Ecto neural progenitor cell (in vitro differentiated cells): ENCODE measurements at regions not wholly inside any gene's neighbourhood (a gene's known extent, or its start where the extent isn't known, plus 50 kb on each side); places are given as distances from the start of the nearest gene placed in this dataset.

Experiments used
- DNase-seq: peaks from one replicate; pipeline ENCODE4 v3.0.0-alpha.2; 2018; ENCODE audit warnings: low spot score

DNA sequence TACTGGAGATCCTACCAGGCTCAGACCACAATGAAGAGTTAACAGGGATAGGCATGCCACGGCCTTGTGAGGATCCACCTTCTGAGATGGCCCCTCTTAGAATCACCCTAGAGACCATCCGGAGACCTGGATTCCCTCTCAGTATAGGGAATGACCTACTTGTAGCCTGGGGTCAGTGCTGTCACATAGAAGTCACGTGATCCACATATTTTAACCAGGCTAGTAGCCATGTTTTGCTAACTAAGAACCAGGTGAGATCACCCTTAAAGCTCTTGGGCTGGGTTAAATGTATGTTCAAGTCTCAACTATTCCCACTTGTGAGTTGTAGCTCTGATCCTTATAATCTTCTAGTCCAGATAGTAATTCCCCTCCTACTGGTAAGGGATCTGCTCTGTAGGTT, 215.4 kb downstream of the CCNG2 start:
- no peak for DNase-seq

DNA sequence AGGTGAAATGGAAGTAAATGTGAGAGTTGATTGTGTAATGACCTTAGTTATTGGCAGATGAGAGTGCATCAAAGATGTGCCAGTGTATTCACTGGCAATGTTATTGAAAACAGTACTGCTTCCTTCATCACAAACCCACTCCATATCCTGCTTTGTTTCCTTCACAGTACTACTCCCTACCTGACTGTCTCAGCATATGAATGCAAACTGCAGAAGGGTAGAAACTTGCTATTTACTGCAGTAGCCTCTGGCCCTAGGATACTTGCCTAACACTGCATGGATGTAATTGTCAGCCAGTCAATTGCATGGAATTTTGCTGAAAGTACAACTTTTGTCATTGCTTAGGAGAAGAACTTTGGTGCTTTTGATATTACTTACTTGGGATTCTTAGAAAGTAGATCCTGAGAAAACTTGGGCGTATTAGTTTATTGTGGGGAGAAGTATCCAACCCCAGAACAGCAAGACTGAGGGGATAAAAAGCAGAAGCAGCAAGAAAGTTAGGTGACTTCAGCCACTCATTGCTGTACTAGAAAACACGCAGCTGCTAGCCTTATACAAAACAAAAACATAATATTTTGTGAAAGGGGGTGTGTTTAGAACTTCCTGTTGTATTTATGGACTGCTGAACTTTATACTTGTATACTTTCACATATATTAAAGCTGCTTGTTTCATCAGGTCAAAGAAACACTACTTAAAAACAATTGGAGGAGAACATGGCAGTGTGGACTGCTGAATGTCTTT, 219.0 kb downstream of the CCNG2 start:
- DNase-seq: no peak

DNA sequence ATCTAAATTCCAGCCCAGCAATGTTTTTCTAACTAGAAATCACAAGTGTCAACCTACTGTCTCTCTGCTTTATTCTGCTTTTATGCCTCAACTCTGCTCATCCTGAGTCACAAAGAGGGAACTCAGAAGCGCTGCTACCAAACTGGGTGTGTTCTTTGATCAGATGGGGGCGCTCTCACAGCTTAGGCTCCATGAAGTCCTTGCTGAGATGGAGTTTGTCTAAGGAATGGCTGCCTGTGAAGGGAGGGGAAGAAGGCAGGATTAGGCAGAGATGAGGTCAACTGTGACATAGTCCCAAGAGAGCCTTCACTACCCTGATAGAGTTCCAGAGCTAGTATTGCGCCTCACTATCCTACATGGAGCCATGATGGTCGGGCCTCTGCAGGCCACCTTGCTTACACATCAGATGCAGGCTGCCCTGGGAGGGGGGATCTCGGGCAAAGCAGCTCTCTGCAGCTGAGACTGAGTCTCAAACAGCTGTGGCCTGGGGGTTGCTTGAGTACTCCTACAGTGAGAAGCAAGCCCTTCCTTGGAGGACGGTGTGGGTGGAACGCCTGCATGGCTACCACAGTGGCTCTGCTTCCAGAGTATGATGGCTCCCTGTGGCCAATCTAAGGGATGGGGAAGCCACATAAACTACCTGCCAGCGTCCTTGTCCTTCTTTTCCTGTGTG, 219.9 kb downstream of the CCNG2 start:
- DNase-seq: no peak

DNA sequence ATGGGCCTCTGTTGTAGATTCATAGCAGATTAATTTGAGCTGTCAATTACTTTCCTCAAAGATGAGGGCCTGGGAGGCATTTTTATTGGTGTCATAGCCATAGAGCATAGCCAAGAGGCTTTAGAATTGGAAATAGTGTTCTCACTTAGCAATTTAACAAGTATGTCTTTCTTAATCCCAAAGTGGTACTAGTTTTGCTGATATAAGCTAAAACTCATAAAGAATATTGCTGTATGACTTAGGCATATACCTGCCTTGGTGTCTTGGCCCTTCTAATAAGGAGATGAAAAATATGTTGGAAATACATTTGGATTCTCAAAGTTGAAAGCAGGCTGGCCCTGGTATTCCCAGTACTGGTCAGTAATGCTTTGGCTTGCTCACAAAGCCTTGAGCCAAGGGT, 221.5 kb upstream of the CXCL13 start:
- DNase-seq: no peak

DNA sequence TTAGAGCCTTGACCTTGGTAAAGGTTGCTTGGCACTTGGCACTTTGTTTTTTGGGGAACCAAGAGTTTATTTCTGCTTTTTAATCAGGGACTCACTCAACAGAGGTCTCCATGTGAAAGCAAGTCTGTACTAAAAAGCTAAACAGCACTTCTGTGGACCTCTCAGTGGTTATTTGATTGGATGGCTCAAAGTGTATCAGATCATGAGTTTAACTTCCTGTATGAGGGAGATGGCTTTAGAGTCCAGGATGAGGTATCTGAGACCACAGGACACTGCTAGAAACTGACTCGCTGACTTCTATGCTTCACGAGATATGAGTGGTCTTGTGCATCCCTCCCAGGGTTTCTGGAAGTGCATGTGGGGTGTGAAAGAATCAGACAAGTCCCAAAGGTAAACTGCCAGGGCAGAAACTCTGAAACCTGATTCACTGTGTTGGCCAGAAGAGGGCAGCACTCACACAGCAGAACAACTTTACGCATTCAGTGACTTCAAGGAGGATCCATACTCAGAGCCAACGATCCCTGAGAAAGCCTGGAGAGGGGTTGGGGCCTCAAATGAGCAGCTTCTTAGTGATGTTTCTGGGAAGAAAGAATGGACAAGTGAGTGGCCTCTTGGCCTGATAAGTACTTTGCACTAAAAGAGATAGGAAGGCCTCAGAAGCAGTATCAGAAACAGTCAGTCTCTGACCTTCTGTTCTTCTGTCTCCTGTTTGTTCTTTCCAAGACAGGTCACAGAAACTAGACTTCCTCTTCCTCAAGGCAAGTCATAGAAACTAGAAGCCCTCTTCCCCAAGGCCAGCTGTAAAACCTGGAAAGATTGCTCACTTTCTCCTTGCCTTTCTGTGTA, 220.3 kb upstream of the CXCL13 start:
- peak; percentile 75 for DNase-seq

DNA sequence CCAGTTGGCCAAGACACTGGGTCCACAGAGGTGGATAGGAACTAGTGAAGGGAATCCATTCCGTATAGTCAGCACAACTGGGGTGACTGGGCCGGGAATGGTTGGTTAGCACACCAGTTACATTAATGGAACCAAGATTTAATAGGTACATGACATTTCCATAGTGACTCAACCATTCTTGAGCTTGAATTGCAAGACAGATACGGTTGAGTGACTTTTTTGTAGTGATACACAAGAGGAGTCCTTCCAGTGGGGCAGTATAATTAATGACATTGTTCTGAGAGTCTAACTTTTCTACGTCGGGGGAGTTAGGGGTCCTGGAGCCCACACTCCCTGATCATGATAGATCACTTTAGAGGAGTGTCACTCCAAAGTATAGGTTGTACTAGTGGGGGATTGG, 211.6 kb upstream of the CXCL13 start:
- DNase-seq: no peak

DNA sequence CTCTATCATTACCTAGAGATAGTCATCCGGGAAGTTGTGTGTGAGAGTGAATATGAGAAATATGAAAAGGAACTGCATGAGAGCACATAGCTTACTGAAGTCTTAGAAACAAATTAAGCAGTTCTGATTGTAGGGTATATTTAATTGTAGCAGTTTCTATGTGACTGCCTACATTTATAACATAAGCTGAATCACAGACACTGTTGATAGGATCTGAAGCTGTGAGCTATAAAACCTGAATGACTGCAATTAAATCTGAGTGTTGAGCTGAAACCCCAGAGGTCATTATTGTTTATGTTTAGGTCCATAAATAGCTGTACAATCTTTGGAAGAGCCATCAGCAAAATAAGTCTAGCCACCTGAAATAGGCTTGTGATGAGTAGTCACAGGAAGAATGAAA, 210.1 kb upstream of the CXCL13 start:
- DNase-seq: no peak

DNA sequence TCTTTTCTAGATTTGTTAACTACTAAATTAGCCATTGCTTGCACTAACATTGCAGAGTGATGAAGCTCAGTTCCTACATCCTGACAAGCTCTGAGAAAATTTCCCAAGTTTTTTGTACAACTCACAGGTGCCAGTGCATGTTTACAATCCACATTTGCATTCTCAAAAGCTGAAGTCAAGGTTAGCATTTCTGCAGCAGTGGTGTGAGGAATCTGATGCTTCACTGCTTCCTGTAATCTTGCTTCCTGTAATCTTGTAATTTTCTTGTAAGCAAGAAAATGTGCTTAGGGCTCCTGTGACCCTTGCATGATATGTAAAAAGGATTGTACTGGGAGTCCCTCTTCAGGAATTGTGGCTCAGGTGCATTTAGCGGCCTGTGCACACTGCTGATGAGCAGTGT, 207.4 kb upstream of the CXCL13 start:
- DNase-seq: no peak

DNA sequence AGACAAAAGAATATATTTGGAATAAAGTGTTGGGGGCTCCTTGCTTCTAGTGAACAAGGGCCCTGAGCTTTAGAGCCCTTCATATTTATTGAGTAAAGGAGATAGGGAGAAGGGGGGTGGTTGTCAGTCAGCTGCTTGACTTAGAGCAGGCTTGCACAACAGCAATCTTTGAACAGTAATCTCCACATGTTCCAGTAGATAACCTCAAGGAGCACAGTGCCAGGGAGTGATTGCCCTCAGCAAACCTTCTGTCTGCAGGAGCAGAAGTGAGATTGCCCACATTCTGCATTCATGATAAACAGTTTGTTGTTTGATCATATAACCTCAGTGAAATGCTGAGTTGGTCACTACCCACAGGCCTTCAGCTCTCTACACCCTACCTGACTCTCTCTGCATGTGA, 205.8 kb upstream of the CXCL13 start:
- DNase-seq: no peak

DNA sequence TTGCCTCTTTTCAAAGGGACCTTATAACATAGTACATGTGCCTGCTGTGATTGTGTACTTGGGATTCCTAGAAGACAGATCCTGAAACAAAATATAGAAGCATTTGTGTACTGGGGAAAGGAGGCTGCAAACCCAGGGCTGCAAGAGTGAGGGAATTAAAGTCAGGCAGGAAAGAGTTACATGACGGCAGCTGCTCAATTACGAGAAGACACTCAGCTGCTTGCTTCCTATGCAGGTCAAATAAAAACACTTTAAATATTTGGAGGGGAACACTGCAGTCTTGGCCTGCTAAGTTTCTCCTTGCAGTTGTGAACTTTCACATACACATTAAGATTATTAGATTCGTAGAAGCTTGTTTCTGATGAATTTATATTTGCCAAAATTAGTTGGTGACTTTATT, 191.9 kb upstream of the CXCL13 start:
- no peak for DNase-seq

DNA sequence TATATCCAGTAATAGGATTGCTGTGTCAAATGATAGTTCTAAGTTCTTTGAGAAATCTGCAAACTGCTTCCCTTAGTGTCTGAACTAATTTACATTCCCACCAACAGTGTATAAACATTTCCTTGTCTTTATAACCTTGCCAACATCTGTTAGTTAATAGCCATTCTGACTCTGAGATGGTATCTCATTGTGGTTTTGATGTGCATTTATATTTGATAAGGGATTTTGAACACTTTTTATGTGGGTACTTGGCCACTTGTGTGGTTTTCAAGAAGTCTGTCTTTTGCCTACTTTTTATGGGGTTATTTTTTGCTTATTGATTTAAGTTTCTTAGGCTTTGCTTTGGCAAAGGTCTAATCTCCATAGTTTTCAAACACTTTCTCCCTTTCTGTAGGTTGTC, 189.9 kb upstream of the CXCL13 start:
- DNase-seq: no peak

DNA sequence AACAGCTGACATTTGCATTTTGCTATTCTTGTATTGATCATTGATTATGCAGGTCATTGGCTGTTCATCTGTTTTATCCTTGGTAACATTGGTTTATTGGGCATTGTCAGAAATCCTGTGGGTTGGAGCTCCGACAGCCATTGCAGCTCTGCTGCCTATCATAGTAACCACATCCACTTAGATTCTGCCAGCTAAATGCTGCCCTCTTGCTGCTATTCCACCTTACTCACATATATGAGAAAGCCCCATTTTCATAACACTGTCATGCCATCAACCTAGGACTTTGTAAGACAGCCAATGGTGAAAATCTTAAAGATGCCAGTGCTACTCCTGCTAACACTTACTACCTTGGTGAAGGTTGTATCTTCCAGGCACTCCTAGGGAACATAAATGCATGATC, 187.3 kb upstream of the CXCL13 start:
- no peak for DNase-seq

DNA sequence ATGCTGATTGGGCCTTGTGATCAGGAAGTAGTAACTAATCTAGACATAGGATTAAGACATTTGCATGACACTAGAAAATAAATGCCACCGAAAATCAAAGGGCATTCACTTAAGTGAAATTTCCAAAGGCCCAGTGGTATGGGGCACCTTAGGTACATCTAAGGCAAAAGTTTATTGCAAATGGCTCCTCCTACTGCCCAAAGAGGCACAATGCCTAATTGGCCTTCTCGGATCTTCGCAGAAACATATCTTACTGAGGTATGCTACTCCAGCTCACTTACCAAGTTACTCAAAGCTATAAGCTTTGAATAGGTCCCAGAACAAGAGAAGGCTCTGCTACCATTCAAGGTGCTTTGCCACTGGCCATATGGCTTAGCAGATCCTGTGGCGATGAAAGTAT, 174.8 kb upstream of the CXCL13 start:
- no peak for DNase-seq

DNA sequence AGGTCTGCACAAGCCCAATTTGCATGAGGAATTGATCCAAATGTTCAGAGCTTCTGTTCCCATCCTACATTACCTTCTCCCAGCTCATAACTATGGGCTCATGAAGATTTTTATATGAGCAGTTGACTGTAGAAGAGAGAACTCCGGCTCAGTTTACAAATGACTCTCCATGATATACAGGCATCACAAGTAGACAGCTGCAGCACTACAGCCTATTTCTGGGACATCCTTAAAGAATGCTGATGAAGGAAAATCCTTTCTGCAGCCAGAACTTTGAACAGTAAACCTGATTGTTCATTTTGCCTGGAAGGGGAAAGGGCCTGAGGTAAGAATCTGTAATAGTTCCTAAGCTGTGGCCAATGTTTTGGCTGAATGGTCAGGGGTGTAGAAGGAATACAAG, 174.1 kb upstream of the CXCL13 start:
- DNase-seq: no peak

DNA sequence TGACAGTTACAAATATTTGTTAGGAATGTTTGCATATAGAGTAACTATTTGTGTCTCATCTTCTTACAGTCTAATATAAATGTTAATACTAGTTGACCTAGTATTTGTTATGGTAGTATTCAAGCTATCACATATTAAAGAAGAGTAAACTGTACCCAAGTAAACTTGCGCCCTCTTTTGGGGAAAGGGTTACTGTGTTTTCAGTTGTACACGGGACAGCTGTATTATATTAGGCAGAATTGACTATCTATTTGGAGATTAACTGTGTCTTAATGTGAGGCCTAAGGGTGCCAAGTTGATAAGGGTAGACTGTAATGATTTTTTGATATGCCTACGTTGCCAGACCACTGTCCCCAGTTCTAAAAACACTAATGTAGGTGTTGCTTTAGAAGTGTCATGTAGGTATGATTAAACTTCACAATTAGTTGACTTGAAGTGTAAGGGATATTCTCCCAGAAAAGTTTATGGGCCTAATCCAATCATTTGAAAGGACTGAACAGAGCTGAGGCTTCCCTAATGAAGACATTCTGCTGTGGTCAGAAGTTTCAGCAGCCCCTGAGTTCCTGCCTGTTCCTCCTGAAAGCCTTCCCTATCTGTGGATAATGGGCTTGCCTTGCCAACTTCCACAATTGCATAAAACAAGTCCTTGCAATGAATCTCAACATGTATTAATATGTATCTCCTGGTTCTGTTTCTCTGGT, 172.8 kb upstream of the CXCL13 start:
- DNase-seq: no peak

DNA sequence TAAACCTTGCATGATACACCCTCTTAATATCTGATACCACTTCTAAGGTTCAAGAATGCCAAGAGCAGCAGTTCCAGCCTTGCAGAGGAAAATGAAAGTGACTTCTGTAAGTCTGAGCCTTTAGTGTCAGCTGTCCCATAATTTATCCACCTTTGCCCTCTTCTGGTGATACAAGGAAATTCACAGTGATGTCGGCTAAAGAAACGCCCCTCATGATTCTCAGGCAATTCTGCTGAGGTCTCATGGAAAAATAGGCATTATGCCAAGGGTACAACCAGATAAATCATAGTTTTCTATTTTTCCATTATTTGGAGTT, 172.2 kb upstream of the CXCL13 start:
- peak; percentile 50 for DNase-seq

DNA sequence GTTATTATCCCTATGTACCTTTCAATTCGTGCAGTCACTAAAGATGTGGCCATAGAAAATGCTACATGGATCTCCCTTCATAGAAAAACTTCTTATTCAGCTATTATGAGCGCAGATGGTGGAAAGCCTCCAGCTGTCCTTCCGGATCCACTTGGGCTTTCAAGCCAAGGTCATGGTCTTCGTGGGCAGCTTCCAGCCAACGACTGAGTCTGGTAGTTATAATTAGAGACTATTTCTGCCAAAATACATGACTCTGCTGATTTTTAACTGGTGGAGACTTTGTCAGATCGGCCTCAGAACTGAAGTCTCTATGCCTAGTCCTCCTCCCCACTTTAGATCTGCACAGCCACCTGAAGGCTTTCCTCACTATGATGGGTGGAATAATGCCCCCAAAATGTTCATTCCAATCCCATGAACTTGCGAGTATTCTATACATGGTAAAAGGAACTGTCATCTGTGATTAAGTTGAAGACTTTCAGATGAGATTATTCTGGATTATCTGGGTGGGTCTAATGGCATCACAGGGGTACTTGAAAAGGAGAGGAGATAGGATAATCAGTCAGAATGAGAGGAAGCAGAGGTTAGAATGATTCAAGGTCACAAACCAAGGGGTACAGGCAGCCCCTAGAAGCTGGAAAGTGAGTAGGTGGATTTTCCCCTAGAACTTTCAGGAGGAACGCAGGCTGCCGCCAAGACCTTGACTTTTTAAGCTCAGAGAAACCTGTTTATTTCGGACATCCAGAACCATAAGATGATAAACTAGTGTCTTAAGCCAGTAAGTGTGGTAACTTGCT, 171.1 kb upstream of the CXCL13 start:
- DNase-seq: no peak

DNA sequence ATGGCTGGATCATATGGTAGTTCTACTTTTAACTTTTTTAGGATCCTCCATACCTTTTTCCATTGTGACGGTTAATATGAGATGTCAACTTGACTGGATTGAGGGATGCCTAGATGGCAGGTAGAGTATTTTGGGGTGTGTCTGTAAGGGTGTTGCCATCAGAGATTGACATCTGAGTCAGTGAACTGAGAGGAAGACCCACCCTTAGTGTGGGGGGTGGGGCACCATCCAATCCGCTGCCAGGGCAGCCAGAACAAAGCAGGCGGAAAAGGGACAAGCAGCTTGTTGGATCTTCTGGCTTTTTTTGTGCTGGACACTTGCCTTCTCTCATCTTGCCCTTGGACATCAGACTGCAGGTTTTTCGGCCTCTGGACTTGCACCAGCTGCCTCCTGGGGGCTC, 168.5 kb upstream of the CXCL13 start:
- no peak for DNase-seq

DNA sequence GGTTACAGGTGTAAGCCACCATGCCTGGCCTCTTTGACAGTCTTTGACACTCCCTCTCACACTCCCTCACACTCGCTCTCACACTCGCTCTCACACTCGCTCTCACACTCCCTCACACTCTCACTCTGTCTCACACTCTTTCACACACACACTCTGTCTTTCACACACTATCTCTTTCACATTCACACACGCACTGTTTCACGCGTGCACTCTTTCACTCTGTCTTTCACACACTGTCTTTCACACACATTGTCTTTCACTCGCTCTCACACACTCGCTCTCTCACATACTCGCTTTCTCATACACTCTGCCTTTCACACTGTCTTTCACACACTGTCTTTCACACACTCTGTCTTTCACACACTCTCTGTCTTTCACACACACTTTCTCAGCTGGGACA, 167.1 kb upstream of the CXCL13 start:
- no peak for DNase-seq

DNA sequence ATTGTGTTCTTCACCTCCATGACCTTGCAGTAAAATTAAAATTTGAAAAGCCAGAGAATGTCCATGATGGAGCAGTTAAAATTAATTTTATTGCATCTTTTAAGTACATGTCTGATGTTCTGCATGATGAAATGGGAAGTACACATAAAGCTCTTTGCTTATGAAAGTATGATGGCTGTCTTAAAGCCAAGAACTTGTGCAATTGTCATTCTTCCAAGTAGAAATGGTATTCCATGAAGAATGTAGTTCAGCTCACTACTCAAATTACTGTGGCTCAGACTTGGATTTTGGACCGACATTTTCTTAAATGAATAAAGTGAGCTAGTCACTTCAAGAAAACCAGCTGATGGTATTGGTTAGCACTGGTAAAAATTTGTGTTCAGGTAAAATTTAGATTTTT, 161.7 kb upstream of the CXCL13 start:
- DNase-seq: no peak

DNA sequence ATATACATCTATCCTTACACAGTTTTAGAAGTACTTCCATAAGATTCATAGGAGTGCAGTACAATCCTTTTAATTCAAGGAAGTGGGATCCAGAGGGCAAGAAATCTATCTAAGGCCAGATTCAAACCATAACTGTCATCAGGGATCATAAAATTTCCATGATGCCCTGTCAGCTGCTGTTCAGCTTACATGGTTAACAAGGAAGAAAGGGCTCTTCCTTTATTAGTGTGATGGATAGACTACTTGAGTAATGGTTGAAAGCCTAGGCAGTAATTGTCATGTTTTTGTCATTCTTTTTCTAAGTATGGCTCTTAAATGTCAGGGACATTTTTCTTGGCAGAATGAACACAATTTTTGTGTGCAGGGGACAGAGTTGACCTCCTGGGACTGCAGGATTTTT, 159.8 kb upstream of the CXCL13 start:
- DNase-seq: no peak

DNA sequence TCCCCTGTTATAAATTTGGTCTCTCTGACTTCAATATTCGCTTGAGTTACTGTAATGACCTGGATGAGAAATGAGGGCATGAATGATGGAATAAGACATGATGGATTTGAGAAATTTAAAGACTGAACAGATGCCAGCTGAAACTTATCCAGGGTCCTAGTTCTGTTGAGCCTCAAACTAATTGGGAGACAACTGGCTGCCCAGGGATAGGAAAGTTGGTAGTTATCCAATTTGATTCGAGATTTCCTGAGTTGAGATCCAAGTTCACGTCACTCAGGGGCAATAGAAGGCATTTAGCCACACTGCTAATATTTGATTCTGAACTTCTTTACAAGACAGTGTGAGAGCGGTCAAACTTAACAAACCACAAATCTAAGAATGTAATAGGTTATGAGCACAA, 159.0 kb upstream of the CXCL13 start:
- DNase-seq: no peak
